ENCODE measurements at regions not wholly inside any gene's neighbourhood (a gene's known extent, or its start where the extent isn't known, plus 50 kb on each side); places are given as distances from the start of the nearest gene placed in this dataset.

DNA sequence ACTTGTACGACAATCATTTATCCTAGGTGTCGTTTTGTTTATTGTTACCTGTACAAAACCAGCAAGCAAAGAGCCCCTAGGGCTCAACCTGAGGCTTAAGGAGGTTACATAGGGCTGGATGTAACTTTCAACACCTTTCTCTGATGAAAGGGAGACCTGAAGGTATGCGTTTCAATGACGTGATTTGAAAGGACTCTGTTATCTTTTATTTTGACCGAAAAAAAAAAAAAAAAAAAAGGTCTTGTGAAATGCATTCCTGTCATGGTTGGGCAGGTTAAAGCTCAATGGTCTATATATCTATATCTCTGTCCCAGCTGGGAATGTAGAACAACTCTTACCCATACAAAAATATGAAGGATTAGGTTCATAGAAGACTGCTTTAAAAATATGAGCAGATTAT lies 78.7 kb upstream of the SASH1 start:
- POLR2A ChIA-PET = no interaction called here
- peaks cover 20% of the 10 kb centered on the region for H3K27me3 Mint-ChIP-seq
- no peaks in the 10 kb centered on the region for H3K4me1 Mint-ChIP-seq (ENCODE audit: low read depth)
- H3K36me3 Mint-ChIP-seq = no peaks in the 10 kb centered on the region
- H3K27ac Mint-ChIP-seq = no peak overlapping the region
- DNase-seq = no peak
- H3K9me3 Mint-ChIP-seq = no peaks in the 10 kb centered on the region
- intact Hi-C loops (cut with micrococcal nuclease) = no loop called here
- no peak overlapping the region for H3K4me3 Mint-ChIP-seq
- CTCF ChIA-PET = interaction anchor here (1.2 kb wide), 1 partner anchor 86 kb away, joined by 3 read pairs; no protein-coding TSS in a partner anchor

- no peaks in the 10 kb centered on the region for H3K9me3 Mint-ChIP-seq
- peaks cover 20% of the 10 kb centered on the region for H3K27me3 Mint-ChIP-seq
- H3K4me1 Mint-ChIP-seq (ENCODE audit: low read depth) = no peaks in the 10 kb centered on the region
- H3K4me3 Mint-ChIP-seq = no peak overlapping the region
- DNase-seq = no peak
- ChIA-PET POLR2A (no interaction called here), CTCF (interaction anchor here (1.2 kb wide), 1 partner anchor 87 kb away, joined by 3 read pairs; no protein-coding TSS in a partner anchor)
- intact Hi-C loops (cut with micrococcal nuclease) = no loop called here
- H3K36me3 Mint-ChIP-seq = no peaks in the 10 kb centered on the region
- H3K27ac Mint-ChIP-seq = no peak overlapping the region
Measured at GRCh38 chr6:148265054-148265453, 77.6 kb upstream of the SASH1 start.

GRCh38 chr6:148269386-148269785 lies 73.3 kb upstream of the SASH1 start:
- Mint-ChIP-seq H3K27ac (no peak overlapping the region), H3K27me3 (peaks cover 5% of the 10 kb centered on the region), H3K4me1 (ENCODE audit: low read depth) (no peaks in the 10 kb centered on the region), H3K4me3 (no peak overlapping the region), H3K9me3 (no peaks in the 10 kb centered on the region), H3K36me3 (no peaks in the 10 kb centered on the region)
- CTCF ChIA-PET = no interaction called here
- POLR2A ChIA-PET = no interaction called here
- DNase-seq = no peak
- intact Hi-C loops (cut with micrococcal nuclease) = no loop called here

- peaks cover 6% of the 10 kb centered on the region for H3K27me3 Mint-ChIP-seq
- ChIA-PET POLR2A (no interaction called here), CTCF (no interaction called here)
- H3K4me1 Mint-ChIP-seq (ENCODE audit: low read depth) = no peaks in the 10 kb centered on the region
- no peaks in the 10 kb centered on the region for H3K9me3 Mint-ChIP-seq
- H3K27ac Mint-ChIP-seq = no peak overlapping the region
- no peak overlapping the region for H3K4me3 Mint-ChIP-seq
- intact Hi-C loops (cut with micrococcal nuclease) = no loop called here
- no peak for DNase-seq
- H3K36me3 Mint-ChIP-seq = no peaks in the 10 kb centered on the region
Measured at GRCh38 chr6:148271711-148272439, 70.8 kb upstream of the SASH1 start.

DNA sequence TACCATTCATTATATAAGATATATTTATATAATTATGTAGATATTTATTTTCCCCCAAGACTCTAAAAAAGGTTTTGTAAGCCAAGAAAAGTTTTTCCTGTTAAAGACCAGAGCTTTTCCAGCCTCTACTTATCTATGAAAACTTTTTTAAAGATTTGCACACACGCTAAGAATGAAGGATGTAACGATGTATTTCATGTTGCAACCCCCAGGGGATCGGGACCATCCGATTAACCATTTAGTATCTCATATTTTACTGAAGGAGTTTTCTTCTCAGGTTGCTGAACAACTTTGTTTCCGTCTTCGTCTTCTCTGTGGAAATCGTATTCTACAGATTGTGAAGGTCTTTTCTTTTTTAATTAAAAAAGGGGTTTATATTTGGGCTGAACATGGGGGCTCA lies 70.0 kb upstream of the SASH1 start:
- no peak overlapping the region for H3K27ac Mint-ChIP-seq
- no peak overlapping the region for H3K4me3 Mint-ChIP-seq
- no peak for DNase-seq
- ChIA-PET CTCF (no interaction called here), POLR2A (no interaction called here)
- peaks cover 6% of the 10 kb centered on the region for H3K27me3 Mint-ChIP-seq
- no peaks in the 10 kb centered on the region for H3K9me3 Mint-ChIP-seq
- no peaks in the 10 kb centered on the region for H3K4me1 Mint-ChIP-seq (ENCODE audit: low read depth)
- intact Hi-C loops (cut with micrococcal nuclease) = no loop called here
- H3K36me3 Mint-ChIP-seq = no peaks in the 10 kb centered on the region

DNA sequence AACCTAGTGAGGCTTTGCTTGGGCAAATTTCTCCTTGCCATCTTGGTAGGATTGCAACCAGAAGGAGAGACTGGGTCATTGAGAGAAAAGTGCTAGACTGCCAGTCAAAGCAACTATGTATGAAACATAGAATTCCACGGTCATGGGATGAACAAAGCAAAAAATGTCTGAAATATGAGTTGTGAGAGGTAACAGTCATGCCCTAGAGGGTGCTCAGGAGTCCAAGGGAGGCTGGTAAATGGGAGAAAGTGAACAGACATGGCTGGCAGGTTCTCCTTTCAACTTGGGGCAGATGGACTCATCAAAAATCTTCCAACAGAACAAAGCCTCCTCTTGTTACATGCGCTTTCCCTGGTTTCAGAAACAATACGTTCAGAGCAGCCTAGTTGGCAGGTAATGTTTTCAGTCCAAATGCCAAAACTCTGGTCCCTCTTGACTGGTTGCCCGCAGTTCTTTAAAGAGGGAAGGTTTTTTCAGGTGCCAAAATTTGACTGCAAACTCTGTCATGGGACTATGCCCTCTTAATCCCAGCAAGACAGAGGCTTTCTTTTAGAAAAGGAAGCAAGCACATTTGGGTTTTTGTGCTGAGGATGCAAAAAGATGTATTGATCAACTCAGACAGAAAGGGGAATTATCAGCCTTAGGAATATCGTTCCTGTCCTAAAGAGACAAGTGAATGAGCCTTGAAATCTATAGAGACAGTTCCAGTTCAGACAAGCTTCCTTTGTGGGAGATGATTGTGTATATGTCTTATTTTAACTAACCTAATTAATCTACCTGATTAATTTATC lies 68.5 kb upstream of the SASH1 start:
- DNase-seq = no peak
- CTCF ChIA-PET = no interaction called here

GRCh38 chr6:148274809-148275208 lies 67.8 kb upstream of the SASH1 start:
- DNase-seq = no peak
- H3K27me3 Mint-ChIP-seq = peaks cover 6% of the 10 kb centered on the region
- no peak overlapping the region for H3K4me3 Mint-ChIP-seq
- CTCF ChIA-PET = no interaction called here
- H3K27ac Mint-ChIP-seq = no peak overlapping the region
- no peaks in the 10 kb centered on the region for H3K9me3 Mint-ChIP-seq
- H3K4me1 Mint-ChIP-seq (ENCODE audit: low read depth) = no peaks in the 10 kb centered on the region
- intact Hi-C loops (cut with micrococcal nuclease) = no loop called here
- no peaks in the 10 kb centered on the region for H3K36me3 Mint-ChIP-seq
- POLR2A ChIA-PET = no interaction called here

More for the DNA sequence above, 68.5 kb upstream of the SASH1 start:
- intact Hi-C loops (cut with micrococcal nuclease) = no loop called here
- Mint-ChIP-seq H3K27me3 (peaks cover 6% of the 10 kb centered on the region), H3K36me3 (no peaks in the 10 kb centered on the region), H3K4me1 (ENCODE audit: low read depth) (no peaks in the 10 kb centered on the region), H3K9me3 (no peaks in the 10 kb centered on the region), H3K4me3 (no peak overlapping the region), H3K27ac (no peak overlapping the region)
- POLR2A ChIA-PET = no interaction called here

DNA sequence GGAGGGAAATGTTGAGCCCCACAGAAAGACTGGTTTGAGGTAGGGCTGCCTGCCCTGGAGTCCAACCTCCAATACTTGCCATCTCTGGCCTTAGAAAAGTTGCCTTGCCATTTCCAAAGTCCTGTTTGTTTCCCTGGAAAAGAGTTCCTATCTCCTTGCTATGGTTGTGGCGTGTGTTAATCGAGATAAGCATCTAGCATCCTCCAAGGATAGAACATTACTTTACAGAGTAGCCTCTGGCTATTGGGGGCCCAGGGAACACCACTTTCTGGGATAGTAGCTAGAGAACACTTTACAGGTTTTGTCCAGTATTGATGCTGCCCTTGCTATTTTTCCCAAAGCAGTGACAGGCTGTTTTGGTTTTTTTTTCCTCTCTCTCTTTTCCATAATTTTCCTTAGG lies 57.4 kb upstream of the SASH1 start:
- no peak for DNase-seq
- ChIA-PET POLR2A (no interaction called here), CTCF (no interaction called here)
- Mint-ChIP-seq H3K27ac (no peak overlapping the region), H3K4me3 (no peak overlapping the region), H3K4me1 (ENCODE audit: low read depth) (no peaks in the 10 kb centered on the region), H3K9me3 (no peaks in the 10 kb centered on the region), H3K27me3 (peaks cover 4% of the 10 kb centered on the region), H3K36me3 (no peaks in the 10 kb centered on the region)
- intact Hi-C loops (cut with micrococcal nuclease) = no loop called here

DNA sequence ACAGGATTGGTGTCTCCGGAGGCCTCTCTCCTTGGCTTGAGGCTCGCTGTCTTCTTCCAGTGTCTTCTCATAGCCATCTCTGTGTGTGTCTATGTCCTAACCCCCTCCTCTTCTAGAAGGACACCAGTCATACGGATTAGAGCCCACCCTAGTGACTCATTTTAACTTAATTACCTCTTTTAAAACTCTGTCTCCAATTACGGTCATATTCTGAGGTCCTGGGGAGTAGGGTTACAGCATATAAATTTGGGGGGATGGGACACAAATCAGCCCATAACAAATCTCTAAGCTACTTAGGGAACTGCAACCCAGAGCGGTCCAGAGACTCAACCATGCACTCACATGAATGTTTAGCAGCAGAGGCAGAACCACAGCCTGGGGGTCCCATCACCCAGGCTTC lies 56.1 kb upstream of the SASH1 start:
- ChIA-PET POLR2A (interaction anchor here (0.6 kb wide), 1 partner anchor 30 kb away, joined by 5 read pairs; no protein-coding TSS in a partner anchor), CTCF (no interaction called here)
- no peak for DNase-seq
- Mint-ChIP-seq H3K27me3 (peaks cover 4% of the 10 kb centered on the region), H3K4me3 (no peak overlapping the region), H3K36me3 (no peaks in the 10 kb centered on the region), H3K27ac (no peak overlapping the region), H3K4me1 (ENCODE audit: low read depth) (no peaks in the 10 kb centered on the region), H3K9me3 (no peaks in the 10 kb centered on the region)
- intact Hi-C loops (cut with micrococcal nuclease) = no loop called here

GRCh38 chr6:148287623-148288333 lies 54.9 kb upstream of the SASH1 start:
- Mint-ChIP-seq H3K27ac (no peak overlapping the region), H3K36me3 (no peaks in the 10 kb centered on the region), H3K9me3 (no peaks in the 10 kb centered on the region), H3K4me3 (no peak overlapping the region), H3K4me1 (ENCODE audit: low read depth) (no peaks in the 10 kb centered on the region), H3K27me3 (peaks cover 5% of the 10 kb centered on the region)
- CTCF ChIA-PET = no interaction called here
- POLR2A ChIA-PET = no interaction called here
- intact Hi-C loops (cut with micrococcal nuclease) = no loop called here
- DNase-seq = no peak

DNA sequence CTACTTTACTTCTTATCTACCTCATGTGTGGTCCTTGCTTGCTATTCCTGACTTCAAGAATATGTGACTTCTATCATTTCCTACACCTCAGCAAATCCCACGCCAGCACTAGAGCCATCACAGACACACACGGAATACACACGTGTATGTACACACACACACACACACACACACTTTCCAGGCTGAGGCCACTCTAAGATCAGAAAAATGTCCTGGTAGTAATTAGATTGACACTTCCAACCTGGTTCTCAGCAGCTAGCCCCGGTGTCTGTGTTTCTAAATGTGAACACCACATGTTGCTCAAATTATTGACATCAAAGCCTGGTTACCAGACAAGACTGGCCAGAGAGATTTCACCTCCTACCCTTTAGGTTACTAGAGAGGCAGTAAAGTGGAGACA lies 54.1 kb upstream of the SASH1 start:
- H3K4me1 Mint-ChIP-seq (ENCODE audit: low read depth) = no peaks in the 10 kb centered on the region
- H3K9me3 Mint-ChIP-seq = no peaks in the 10 kb centered on the region
- no peaks in the 10 kb centered on the region for H3K36me3 Mint-ChIP-seq
- POLR2A ChIA-PET = no interaction called here
- H3K27me3 Mint-ChIP-seq = peaks cover 5% of the 10 kb centered on the region
- no peak overlapping the region for H3K27ac Mint-ChIP-seq
- H3K4me3 Mint-ChIP-seq = no peak overlapping the region
- CTCF ChIA-PET = no interaction called here
- DNase-seq = no peak
- intact Hi-C loops (cut with micrococcal nuclease) = no loop called here

DNA sequence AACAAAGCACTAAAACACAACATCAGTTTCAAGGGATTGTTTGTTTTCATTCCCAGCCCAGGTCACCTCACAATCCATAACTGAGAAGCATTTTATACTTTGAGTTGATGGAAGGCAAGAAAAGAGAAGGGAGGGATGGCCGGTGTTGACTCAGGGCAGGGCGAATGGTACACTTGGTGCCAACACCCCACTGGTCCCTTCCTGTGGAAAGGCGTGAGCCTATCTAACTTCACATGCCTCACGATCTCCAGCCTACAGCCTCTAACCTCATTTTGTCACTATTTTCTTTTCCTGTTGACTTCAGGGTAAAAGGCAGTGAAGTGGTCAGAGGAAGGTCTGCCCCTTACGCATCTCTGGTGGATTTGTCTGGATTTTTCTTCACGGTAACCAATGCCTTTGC lies 53.5 kb upstream of the SASH1 start:
- Mint-ChIP-seq H3K9me3 (no peaks in the 10 kb centered on the region), H3K4me3 (no peak overlapping the region), H3K27me3 (peaks cover 5% of the 10 kb centered on the region), H3K4me1 (ENCODE audit: low read depth) (no peaks in the 10 kb centered on the region), H3K27ac (no peak overlapping the region), H3K36me3 (no peaks in the 10 kb centered on the region)
- DNase-seq = no peak
- CTCF ChIA-PET = no interaction called here
- intact Hi-C loops (cut with micrococcal nuclease) = no loop called here
- POLR2A ChIA-PET = no interaction called here
